Naive B cell (primary cell): ENCODE measurements at regions not wholly inside any gene's neighbourhood (a gene's known extent, or its start where the extent isn't known, plus 50 kb on each side); places are given as distances from the start of the nearest gene placed in this dataset.
A peak's percentile ranks its signal among the peaks of the same experiment; 100 is the strongest.
"Not testable (repeated sequence)": the region's sequence is repeated elsewhere in the genome, so short reads cannot be mapped to it uniquely, and the experiment has no call there.

Source experiments
- ATAC-seq, 2 donors: fragments of 150-1000 bp; cut with Tn5 transposase; 2 replicates each; pipeline ENCODE4 v1.10.0; 2021; ENCODE audit warnings: low read depth in 2 of 2, mild to moderate bottlenecking in 2 of 2, moderate library complexity in 2 of 2
- DNase-seq: peaks from one replicate; pipeline ENCODE4 v3.0.0; 2022
- H3K27ac Mint-ChIP-seq, 6 donors: one replicate each; pipeline ENCODE4 v1.8.0; 2020 to 2022; ENCODE audit warnings: mild to moderate bottlenecking in 6 of 6, mixed read lengths in 6 of 6, moderate library complexity in 5 of 6, inconsistent platforms in 2 of 6
- H3K27me3 Mint-ChIP-seq, 3 donors: one replicate each; pipeline ENCODE4 v1.8.0; 2021 to 2022; ENCODE audit warnings: mixed read lengths in 3 of 3, mild to moderate bottlenecking in 1 of 3
- H3K36me3 Mint-ChIP-seq, 2 donors: one replicate each; pipeline ENCODE4 v1.8.0; 2020 to 2022; ENCODE audit warnings: mixed read lengths in 2 of 2, inconsistent platforms in 1 of 2, mild to moderate bottlenecking in 1 of 2
- H3K4me1 Mint-ChIP-seq, 3 donors: one replicate each; pipeline ENCODE4 v1.8.0; 2020 to 2022; ENCODE audit warnings: mixed read lengths in 3 of 3, inconsistent platforms in 1 of 3, mild to moderate bottlenecking in 1 of 3, moderate library complexity in 1 of 3
- H3K4me3 Mint-ChIP-seq, 8 donors: one replicate each; pipeline ENCODE4 v1.8.0; 2020 to 2022; ENCODE audit warnings: mild to moderate bottlenecking in 8 of 8, mixed read lengths in 8 of 8, moderate library complexity in 8 of 8, inconsistent platforms in 2 of 8
- H3K9me3 Mint-ChIP-seq, 7 donors: one replicate each; pipeline ENCODE4 v1.8.0; 2020 to 2022; ENCODE audit warnings: mixed read lengths in 7 of 7, mild to moderate bottlenecking in 5 of 7, inconsistent platforms in 2 of 7, moderate library complexity in 1 of 7

DNA sequence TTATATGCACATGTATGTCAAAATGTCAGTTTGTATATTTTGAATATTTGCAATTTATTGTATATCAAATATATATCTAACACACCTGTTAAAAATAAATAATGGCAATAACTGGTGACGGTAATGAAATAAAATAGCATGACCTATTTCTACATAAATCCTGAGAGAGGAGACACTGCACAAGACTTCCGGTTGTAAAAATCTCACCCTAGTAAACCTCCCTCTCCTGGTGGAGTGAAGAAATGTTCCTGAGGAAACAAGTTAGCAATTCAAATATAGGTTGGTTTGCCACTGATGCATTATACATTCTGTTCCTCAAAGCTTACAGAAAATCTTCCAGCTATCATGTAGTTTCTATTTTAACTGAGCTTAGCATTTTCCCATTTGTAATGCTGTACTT lies 166.1 kb upstream of the SYT10 start:
- DNase-seq (no peak), ATAC-seq (no peak)
- Mint-ChIP-seq H3K4me3 (no peak overlapping the region), H3K4me1 (no peaks in the 10 kb centered on the region), H3K27ac (no peak overlapping the region), H3K36me3 (no peaks in the 10 kb centered on the region), H3K27me3 (no peaks in the 10 kb centered on the region), H3K9me3 (peaks cover 0 to 7% (median 3%) of the 10 kb centered on the region in 7 donors)

DNA sequence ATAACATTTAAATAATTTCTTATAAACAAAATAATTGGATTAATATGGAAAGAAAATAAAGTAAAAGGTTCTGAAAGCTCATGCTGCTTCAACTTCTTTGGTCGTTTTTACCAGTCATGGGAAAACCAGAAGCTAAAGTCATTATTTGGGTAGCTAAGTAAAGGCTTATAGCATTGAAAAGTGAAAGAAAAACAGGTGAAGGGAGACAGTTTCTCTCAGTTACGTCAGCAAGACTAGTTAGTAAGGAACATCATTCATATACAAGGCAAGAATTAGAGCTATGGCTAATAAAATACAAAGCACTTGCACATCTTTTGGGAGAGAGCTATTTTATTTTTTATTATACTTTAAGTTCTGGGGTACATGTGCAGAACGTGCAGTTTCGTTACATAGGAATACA lies 170.3 kb upstream of the SYT10 start:
- DNase-seq: no peak
- Mint-ChIP-seq H3K27me3 (no peaks in the 10 kb centered on the region), H3K4me1 (no peaks in the 10 kb centered on the region), H3K4me3 (no peak overlapping the region), H3K27ac (no peak overlapping the region), H3K36me3 (no peaks in the 10 kb centered on the region), H3K9me3 (peaks cover 0 to 7% (median 3%) of the 10 kb centered on the region in 7 donors)
- ATAC-seq: no peak

DNA sequence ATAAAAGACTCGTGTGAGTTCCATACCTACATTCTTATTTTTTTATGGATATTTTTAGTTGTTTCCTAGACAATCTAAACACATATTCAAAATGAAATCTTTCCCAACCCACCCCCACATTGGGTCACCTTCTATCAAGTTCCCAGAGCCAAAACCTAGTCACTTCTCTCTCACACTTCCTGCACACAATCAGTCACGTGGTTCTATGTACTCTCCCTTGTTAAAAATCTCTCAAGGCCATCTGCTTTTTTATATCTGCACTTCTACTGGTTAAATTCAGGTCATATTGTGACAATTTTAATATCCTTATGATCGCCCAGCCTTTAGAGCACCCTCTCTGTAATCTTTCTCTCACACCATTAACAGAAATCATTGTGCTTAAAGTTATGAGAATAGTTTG lies 175.0 kb upstream of the SYT10 start:
- ATAC-seq: no peak
- no peak overlapping the region for H3K4me3 Mint-ChIP-seq
- peaks cover 3 to 7% of the 10 kb centered on the region in 2 donors for H3K36me3 Mint-ChIP-seq
- no peaks in the 10 kb centered on the region for H3K4me1 Mint-ChIP-seq
- no peaks in the 10 kb centered on the region for H3K27me3 Mint-ChIP-seq
- peaks cover 9 to 30% (median 17%) of the 10 kb centered on the region in 7 donors for H3K9me3 Mint-ChIP-seq
- H3K27ac Mint-ChIP-seq: no peak overlapping the region
- DNase-seq: no peak

DNA sequence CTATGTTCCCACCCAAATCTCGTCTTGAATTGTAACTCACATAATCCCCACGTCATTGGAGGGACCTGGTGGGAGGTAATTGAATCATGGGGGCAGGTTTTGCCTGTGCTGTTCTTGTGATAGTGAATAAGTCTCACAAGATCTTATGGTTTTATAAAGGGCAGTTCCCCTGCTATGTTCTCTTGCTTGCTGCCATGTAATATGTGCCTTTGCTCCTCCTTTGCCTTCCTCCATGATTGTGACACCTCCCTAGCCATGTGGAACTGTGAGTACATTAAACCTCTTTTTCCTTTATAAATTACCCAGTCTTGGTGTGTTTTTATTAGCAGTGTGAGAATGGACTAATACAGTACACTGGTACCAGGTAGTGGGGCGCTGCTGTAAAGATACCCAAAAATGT lies 177.6 kb upstream of the SYT10 start:
- Mint-ChIP-seq H3K27ac (no peak overlapping the region), H3K27me3 (no peaks in the 10 kb centered on the region), H3K4me1 (no peaks in the 10 kb centered on the region), H3K9me3 (peaks cover 12 to 37% (median 19%) of the 10 kb centered on the region in 7 donors), H3K4me3 (peak overlapping the region in 1 of 8 donors; percentile 13), H3K36me3 (peaks cover 3 to 7% of the 10 kb centered on the region in 2 donors)
- no peak for ATAC-seq
- DNase-seq: no peak

DNA sequence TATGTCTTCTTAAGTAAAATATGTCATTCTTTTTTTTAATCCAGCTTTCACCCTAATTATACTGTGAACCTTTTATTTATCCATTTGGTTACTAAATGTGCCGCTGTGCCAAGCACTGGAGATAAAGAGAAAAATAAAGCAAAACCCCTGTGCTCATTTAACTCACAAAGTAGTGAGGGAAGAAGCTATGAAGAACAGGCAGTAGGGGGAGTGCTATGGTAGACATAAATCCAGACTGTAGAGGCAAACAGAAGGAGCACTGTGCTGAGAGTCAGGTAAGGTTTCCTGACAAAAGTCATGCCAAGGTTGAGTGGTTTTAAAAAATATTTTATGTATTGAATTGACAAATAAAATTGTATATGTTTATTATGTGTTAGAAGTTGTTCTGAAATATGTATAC lies 188.5 kb upstream of the SYT10 start:
- no peaks in the 10 kb centered on the region for H3K4me1 Mint-ChIP-seq
- H3K27ac Mint-ChIP-seq: no peak overlapping the region
- H3K4me3 Mint-ChIP-seq: no peak overlapping the region
- ATAC-seq (no peak), DNase-seq (no peak)
- H3K9me3 Mint-ChIP-seq: peaks cover 0 to 11% (median 3%) of the 10 kb centered on the region in 7 donors
- no peaks in the 10 kb centered on the region for H3K36me3 Mint-ChIP-seq
- H3K27me3 Mint-ChIP-seq: no peaks in the 10 kb centered on the region

DNA sequence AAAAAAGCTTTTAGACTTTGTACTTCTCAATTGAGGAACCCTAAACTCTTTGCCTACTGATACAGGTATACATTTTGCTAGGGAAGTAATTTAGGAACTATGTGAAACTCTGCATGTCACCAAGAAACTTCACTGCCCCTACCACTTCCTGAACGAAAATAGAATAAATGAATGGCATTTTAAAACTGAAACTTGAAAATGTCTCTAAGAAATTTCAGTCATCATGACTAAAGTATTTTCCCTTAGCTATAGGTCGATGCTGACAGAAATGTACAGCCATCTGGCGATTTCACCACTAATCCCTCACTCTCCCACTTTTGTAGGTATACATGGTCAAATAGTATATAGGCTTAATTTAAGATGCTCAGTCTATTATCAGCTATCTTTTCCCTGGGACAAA lies 194.9 kb upstream of the SYT10 start:
- Mint-ChIP-seq H3K27ac (no peak overlapping the region), H3K4me3 (no peak overlapping the region), H3K9me3 (peaks cover 0 to 21% (median 3%) of the 10 kb centered on the region in 7 donors), H3K36me3 (no peaks in the 10 kb centered on the region), H3K4me1 (no peaks in the 10 kb centered on the region), H3K27me3 (no peaks in the 10 kb centered on the region)
- ATAC-seq (no peak), DNase-seq (no peak)

DNA sequence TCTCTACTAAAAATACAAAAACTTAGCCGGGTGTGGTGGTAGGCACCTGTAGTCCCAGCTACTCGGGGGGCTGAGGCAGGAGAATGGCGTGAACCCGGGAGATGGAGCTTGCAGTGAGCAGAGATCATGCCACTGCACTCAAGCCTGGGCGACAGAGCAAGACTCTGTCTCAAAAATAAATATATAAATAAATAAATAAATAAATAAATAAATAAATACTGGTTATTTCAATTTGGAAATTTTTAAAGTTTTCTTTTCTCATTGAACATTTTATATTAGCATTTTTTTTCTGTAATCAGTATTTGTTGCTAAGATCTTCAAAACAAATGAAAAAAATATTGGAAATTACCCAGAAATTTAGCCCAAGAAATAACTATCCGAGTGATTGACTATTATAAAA lies 197.3 kb upstream of the SYT10 start:
- not testable (repeated sequence) for H3K27me3 Mint-ChIP-seq, H3K36me3 Mint-ChIP-seq, H3K27ac Mint-ChIP-seq, DNase-seq, H3K4me1 Mint-ChIP-seq, ATAC-seq, H3K4me3 Mint-ChIP-seq
- peaks cover 0 to 21% (median 3%) of the 10 kb centered on the region in 7 donors for H3K9me3 Mint-ChIP-seq

DNA sequence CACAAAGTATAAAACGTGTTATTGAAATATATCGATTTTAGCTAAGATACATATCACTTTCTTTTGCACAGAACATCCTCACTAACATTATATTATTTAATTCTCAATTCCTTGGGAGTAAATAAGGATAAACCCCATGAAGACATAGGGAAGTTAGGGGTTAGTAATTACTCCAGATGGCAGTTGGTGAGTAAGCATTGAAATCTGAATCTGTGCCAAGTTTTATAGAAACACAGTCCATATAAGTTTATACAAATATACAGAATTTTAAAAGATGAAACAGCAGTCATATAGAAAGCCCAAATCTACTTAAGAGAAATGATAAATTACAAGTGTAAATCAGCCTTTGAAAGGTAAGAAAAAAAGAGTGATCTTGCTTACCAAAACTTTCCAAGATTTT lies 200.4 kb upstream of the SYT10 start:
- H3K27ac Mint-ChIP-seq: no peak overlapping the region
- no peaks in the 10 kb centered on the region for H3K36me3 Mint-ChIP-seq
- peaks cover 0 to 11% (median 3%) of the 10 kb centered on the region in 7 donors for H3K9me3 Mint-ChIP-seq
- H3K4me3 Mint-ChIP-seq: no peak overlapping the region
- no peaks in the 10 kb centered on the region for H3K27me3 Mint-ChIP-seq
- no peaks in the 10 kb centered on the region for H3K4me1 Mint-ChIP-seq
- no peak for ATAC-seq
- DNase-seq: no peak

DNA sequence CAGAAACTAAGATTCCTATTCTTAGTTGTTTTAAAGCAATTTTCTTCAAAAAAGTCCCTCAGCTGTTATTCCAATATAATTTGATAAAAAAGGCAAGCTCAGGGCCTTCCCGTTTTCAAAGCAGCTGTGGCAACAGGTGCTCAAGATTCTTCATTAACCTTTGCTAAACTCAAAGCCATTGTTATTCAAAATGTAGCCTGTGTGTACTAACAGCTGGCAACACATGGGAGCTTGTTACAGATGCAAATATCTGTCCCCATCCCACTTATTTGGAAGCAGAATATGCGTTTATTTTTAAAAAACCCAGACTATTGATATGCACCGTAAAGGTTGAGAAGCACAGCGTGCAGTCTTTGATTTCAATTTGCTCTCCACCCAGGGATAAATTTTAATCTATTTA lies 210.4 kb upstream of the SYT10 start:
- Mint-ChIP-seq H3K4me1 (no peaks in the 10 kb centered on the region), H3K27me3 (no peaks in the 10 kb centered on the region), H3K4me3 (no peak overlapping the region)

DNA sequence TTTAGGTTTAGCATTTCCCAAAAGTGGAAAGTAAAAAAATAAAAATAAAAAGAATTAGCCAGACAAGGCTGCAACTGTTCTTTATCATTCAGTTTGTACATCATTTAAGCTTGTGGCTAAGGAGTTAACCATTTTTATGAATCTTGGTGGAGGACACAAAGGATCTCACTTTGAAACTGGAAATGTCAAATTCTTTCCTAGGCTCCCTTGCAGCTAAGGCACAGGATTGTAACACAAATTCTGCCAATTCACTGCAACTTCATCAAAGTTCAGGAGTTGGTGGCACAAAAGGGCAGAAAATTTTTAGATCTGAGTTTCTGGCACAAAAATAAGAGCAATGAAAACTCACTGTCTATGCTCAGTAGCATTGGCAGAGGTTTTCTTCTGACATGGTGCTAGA lies 211.2 kb upstream of the SYT10 start:
- peaks cover 0 to 18% (median 6%) of the 10 kb centered on the region in 7 donors for H3K9me3 Mint-ChIP-seq
- H3K4me3 Mint-ChIP-seq: no peak overlapping the region
- no peak overlapping the region for H3K27ac Mint-ChIP-seq
- H3K27me3 Mint-ChIP-seq: no peaks in the 10 kb centered on the region
- DNase-seq (no peak), ATAC-seq (no peak)
- no peaks in the 10 kb centered on the region for H3K4me1 Mint-ChIP-seq
- H3K36me3 Mint-ChIP-seq: no peaks in the 10 kb centered on the region

More for the DNA sequence above, 210.4 kb upstream of the SYT10 start:
- Mint-ChIP-seq H3K27ac (no peak overlapping the region), H3K9me3 (peaks cover 0 to 18% (median 7%) of the 10 kb centered on the region in 7 donors), H3K36me3 (no peaks in the 10 kb centered on the region)
- DNase-seq (no peak), ATAC-seq (no peak)

DNA sequence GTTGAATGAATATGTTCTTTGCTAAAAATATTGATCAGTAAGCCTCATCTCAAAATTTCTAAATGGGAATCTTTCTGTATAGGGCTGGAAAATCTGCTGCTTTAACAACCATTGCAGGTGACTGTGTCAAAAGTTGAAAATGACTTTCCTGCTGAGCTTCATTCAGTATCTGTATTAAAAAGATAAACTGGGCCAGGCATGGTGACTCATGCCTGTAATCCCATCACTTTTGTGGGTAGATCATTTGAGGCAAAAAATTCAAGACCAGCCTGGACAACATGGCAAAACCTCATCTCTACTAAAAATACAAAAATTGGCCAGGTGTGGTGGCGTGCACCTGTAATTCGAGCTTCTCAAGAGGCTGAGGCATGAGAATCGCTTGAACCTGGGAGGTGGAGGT lies 213.7 kb upstream of the SYT10 start:
- DNase-seq (no peak), ATAC-seq (no peak)
- Mint-ChIP-seq H3K27ac (no peak overlapping the region), H3K36me3 (no peaks in the 10 kb centered on the region), H3K4me3 (no peak overlapping the region), H3K4me1 (no peaks in the 10 kb centered on the region), H3K27me3 (no peaks in the 10 kb centered on the region), H3K9me3 (peaks cover 0 to 18% (median 7%) of the 10 kb centered on the region in 7 donors)

DNA sequence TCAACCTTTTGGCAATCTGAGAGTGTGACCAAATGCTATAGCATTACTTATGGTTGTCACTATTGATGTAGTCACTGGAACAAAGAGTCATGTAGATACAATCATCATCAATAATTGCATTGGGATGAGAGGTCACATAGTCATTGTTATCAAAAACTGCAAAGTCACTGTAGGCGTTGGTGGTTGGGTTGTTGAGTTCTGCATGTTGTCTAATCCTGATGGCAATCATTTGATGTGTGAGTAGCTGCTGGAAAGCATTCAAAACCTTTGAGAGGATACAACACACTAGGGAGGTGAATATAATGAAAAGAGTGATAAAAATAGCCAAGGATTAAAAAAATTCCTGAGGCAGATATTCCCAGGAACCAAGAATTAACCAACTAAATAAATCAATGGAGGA lies 214.7 kb upstream of the SYT10 start:
- H3K36me3 Mint-ChIP-seq: no peaks in the 10 kb centered on the region
- no peaks in the 10 kb centered on the region for H3K27me3 Mint-ChIP-seq
- DNase-seq (no peak), ATAC-seq (no peak)
- H3K4me3 Mint-ChIP-seq: no peak overlapping the region
- H3K27ac Mint-ChIP-seq: no peak overlapping the region
- no peaks in the 10 kb centered on the region for H3K4me1 Mint-ChIP-seq
- peaks cover 0 to 18% (median 3%) of the 10 kb centered on the region in 7 donors for H3K9me3 Mint-ChIP-seq

DNA sequence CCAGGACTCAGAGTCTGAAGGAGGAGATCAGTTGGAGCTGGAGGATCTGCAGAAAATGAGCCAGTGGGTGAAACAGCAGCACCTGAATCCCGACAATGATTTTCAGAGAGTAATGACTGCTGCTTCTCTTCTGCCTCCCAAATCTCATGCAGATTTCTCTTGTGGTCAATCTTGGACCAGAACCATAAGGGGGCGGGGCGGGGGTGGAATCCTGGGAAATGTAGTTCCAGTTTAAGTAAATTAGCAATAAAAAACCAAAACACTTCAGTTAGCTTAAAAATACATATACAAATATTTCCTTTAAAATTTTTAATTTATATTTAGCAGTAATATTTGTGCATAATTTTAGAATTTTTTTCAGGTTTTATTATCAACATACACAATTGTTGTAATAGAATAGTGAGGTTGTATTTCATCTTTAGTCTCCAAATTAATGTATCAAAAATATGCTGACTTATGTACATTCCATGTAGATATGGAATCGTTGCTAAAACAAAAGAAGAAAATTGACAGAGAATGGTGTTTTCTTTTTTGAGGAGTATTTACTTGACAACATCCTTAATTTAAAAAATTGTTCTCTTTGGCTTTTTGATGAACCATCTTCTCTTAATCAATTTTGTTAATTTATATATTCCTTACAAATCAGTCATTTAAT lies 223.5 kb upstream of the SYT10 start:
- Mint-ChIP-seq H3K4me1 (no peaks in the 10 kb centered on the region), H3K9me3 (peaks cover 0 to 7% (median 2%) of the 10 kb centered on the region in 7 donors), H3K36me3 (no peaks in the 10 kb centered on the region), H3K27me3 (no peaks in the 10 kb centered on the region), H3K27ac (no peak overlapping the region), H3K4me3 (no peak overlapping the region)
- no peak for ATAC-seq
- DNase-seq: no peak

DNA sequence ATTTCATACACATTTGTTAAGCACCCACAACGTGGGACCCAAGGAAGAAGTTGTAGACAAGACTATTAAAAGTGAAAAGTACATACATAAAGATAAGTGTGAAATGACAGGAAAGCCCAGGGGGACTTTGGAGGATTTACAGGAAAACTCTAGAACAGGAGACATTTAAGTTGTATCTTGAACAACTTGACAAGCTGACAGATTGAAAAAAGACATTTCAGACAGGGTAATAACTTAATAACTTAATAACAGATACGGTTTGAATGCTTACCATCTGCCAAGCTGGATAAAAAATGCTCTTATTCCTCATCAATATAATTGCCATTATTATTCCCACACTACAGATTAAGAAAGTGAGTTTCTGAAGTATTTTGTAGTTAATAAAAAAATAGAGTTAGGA lies 229.7 kb upstream of the SYT10 start:
- H3K36me3 Mint-ChIP-seq: no peaks in the 10 kb centered on the region
- no peak overlapping the region for H3K27ac Mint-ChIP-seq
- no peak overlapping the region for H3K4me3 Mint-ChIP-seq
- ATAC-seq: no peak
- no peaks in the 10 kb centered on the region for H3K27me3 Mint-ChIP-seq
- peaks cover 0 to 4% (median 2%) of the 10 kb centered on the region in 7 donors for H3K9me3 Mint-ChIP-seq
- H3K4me1 Mint-ChIP-seq: no peaks in the 10 kb centered on the region
- no peak for DNase-seq

DNA sequence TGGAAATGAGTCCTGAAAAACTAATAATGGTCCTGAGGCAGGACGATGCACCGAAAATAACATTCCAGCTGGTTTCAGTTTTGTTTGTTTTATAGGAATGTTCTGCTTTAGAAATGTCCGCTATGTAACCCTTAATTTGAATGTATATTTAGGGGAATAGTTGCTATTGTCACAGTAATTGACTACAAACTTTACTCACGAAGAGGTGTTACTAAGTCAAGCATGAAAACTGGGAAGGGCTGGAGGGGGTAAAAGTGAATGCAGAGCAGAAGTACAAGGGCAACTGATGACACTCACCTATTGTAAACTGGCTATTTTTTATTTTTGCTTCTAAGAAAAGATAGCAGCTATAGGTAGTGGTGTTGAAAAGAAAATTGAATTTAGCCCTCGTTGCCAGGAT lies 230.7 kb upstream of the SYT10 start:
- H3K9me3 Mint-ChIP-seq: peaks cover 0 to 4% (median 2%) of the 10 kb centered on the region in 7 donors
- H3K4me1 Mint-ChIP-seq: no peaks in the 10 kb centered on the region
- no peak for DNase-seq
- H3K36me3 Mint-ChIP-seq: no peaks in the 10 kb centered on the region
- ATAC-seq: no peak
- H3K27me3 Mint-ChIP-seq: no peaks in the 10 kb centered on the region
- no peak overlapping the region for H3K27ac Mint-ChIP-seq
- H3K4me3 Mint-ChIP-seq: no peak overlapping the region
